Left hindlimb (tissue), 1 donor: ENCODE measurements at regions not wholly inside any gene's neighbourhood (a gene's known extent, or its start where the extent isn't known, plus 50 kb on each side); places are given as distances from the start of the nearest gene placed in this dataset.

Source experiments
- DNase-seq: peaks from one replicate; pipeline ENCODE4 v3.0.0-alpha.2; 2018

GRCh38 chr13:112012016-112012704 is 54.8 kb upstream of the SOX1 start:
- DNase-seq: no peak

GRCh38 chr13:112012705-112013085 is 54.3 kb upstream of the SOX1 start:
- DNase-seq: no peak

GRCh38 chr13:112013665-112014064 is 53.3 kb upstream of the SOX1 start:
- DNase-seq: no peak

- DNase-seq: no peak
Measured at GRCh38 chr13:112014857-112015256, 52.1 kb upstream of the SOX1 start.
